ENCODE measurements at regions not wholly inside any gene's neighbourhood (a gene's known extent, or its start where the extent isn't known, plus 50 kb on each side); places are given as distances from the start of the nearest gene placed in this dataset.
A peak's percentile ranks its signal among the peaks of the same experiment; 100 is the strongest.

DNA sequence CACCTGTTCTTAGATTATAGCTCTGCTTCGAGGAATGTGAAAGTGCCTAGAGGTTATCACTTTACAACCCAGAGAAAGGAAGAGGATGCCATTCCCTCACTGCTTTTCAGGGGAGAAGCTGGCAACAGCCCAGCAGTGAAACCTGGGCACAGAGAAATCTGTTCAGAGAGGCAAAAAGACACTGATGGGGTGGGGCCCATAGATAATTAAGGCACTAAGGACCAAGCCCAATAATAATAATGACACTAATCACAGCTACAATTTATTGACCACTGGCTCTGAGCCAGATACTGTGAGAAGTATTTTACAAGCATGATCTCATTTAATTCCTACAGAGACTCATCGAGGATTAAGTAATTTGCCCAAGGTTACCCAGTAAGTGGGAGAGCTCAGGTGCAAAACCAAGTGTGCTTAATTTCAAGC, 168.3 kb downstream of the PIK3R1 start (continued):
- TF ChIP-seq, protein P1, sequence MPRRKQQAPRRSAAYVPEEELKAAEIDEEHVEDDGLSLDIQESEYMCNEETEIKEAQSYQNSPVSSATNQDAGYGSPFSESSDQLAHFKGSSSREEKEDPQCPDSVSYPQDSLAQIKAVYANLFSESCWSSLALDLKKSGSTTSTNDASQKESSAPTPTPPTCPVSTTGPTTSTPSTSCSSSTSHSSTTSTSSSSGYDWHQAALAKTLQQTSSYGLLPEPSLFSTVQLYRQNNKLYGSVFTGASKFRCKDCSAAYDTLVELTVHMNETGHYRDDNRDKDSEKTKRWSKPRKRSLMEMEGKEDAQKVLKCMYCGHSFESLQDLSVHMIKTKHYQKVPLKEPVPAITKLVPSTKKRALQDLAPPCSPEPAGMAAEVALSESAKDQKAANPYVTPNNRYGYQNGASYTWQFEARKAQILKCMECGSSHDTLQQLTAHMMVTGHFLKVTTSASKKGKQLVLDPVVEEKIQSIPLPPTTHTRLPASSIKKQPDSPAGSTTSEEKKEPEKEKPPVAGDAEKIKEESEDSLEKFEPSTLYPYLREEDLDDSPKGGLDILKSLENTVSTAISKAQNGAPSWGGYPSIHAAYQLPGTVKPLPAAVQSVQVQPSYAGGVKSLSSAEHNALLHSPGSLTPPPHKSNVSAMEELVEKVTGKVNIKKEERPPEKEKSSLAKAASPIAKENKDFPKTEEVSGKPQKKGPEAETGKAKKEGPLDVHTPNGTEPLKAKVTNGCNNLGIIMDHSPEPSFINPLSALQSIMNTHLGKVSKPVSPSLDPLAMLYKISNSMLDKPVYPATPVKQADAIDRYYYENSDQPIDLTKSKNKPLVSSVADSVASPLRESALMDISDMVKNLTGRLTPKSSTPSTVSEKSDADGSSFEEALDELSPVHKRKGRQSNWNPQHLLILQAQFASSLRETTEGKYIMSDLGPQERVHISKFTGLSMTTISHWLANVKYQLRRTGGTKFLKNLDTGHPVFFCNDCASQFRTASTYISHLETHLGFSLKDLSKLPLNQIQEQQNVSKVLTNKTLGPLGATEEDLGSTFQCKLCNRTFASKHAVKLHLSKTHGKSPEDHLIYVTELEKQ (tag by site-specific recombination; IDR thresholded peaks at IDR 0.05; ENCODE audit: borderline replicate concordance) = no peak
- TF ChIP-seq, protein P2, sequence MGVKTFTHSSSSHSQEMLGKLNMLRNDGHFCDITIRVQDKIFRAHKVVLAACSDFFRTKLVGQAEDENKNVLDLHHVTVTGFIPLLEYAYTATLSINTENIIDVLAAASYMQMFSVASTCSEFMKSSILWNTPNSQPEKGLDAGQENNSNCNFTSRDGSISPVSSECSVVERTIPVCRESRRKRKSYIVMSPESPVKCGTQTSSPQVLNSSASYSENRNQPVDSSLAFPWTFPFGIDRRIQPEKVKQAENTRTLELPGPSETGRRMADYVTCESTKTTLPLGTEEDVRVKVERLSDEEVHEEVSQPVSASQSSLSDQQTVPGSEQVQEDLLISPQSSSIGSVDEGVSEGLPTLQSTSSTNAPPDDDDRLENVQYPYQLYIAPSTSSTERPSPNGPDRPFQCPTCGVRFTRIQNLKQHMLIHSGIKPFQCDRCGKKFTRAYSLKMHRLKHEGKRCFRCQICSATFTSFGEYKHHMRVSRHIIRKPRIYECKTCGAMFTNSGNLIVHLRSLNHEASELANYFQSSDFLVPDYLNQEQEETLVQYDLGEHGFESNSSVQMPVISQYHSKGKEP (tag by site-specific recombination; IDR thresholded peaks at IDR 0.05) = no peak
- TF ChIP-seq TCF7L2 (IDR thresholded peaks at IDR 0.05; ENCODE audit: borderline replicate concordance, low read depth, low read length) (no peak), FEZF1 (tag by site-specific recombination; IDR thresholded peaks at IDR 0.05) (peak; percentile 38; the same call in 1 of the 2 replicates), SCRT2 (tag by site-specific recombination; IDR thresholded peaks at IDR 0.05) (no peak), ZNF660 (tag by site-specific recombination; IDR thresholded peaks at IDR 0.05) (0 out of 2 replicates have a peak, but pooled peaks have one; percentile 24), YY1 (tag by site-specific recombination; IDR thresholded peaks at IDR 0.05) (no peak), ZNF404 (tag by site-specific recombination; IDR thresholded peaks at IDR 0.05) (no peak), ZNF16 (tag by site-specific recombination; IDR thresholded peaks at IDR 0.05; ENCODE audit: low read depth) (no peak), ZFP41 (tag by site-specific recombination; IDR thresholded peaks at IDR 0.05; ENCODE audit: borderline replicate concordance) (no peak), ZNF175 (tag by site-specific recombination; IDR thresholded peaks at IDR 0.05) (no peak), ZNF792 (tag by site-specific recombination; IDR thresholded peaks at IDR 0.05) (no peak)
- TF ChIP-seq, protein P3, sequence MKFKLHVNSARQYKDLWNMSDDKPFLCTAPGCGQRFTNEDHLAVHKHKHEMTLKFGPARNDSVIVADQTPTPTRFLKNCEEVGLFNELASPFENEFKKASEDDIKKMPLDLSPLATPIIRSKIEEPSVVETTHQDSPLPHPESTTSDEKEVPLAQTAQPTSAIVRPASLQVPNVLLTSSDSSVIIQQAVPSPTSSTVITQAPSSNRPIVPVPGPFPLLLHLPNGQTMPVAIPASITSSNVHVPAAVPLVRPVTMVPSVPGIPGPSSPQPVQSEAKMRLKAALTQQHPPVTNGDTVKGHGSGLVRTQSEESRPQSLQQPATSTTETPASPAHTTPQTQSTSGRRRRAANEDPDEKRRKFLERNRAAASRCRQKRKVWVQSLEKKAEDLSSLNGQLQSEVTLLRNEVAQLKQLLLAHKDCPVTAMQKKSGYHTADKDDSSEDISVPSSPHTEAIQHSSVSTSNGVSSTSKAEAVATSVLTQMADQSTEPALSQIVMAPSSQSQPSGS (tag by site-specific recombination; IDR thresholded peaks at IDR 0.05; ENCODE audit: low read depth) = no peak

DNA sequence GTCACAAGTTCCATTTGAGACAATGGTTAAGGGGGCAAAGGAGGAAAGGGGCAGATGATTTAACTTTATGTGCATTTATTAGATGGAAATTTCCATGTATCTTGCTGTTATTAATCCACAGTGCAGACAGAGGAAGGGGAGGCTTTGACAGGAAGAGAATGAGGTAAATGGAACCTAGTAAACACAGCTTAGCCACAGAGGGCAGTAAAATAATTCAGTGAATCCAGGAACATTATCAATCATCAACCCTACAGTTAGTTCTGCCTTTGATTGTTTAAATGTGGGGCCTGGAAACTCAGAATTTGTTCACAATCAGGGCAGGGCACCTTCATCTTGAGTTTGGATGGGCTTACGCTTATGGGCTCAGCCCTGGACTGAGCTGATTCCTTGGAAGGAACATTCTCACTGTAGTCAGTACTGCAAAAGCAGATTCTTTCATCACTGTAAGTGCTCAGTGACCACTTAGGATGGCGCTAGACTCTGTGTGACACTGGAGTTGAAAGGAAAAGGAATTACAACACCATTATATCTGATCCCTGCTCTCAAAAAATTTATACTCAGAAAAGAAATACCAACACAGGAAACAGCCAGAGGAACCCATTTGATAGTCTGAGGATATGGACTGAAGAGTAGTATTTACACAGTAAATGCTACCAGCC, 169.5 kb downstream of the PIK3R1 start:
- ChIA-PET CTCF (no interaction called here), POLR2A (no interaction called here)
- H3K4me3 ChIP-seq (ENCODE audit: low read depth, low read length) = no peak overlapping the region
- H3K27ac ChIP-seq (ENCODE audit: extremely low read depth, low read depth, low read length) = no peak overlapping the region
- no peaks in the 10 kb centered on the region for H3K36me3 ChIP-seq (ENCODE audit: control insufficient read depth in 2 of 2, insufficient read depth in 1 of 2, low read length in 2 of 2)
- no peaks in the 10 kb centered on the region for H3K9me3 ChIP-seq (ENCODE audit: control insufficient read depth, insufficient read depth, low read depth, low read length)
- H3K4me1 ChIP-seq (ENCODE audit: control insufficient read depth, insufficient read depth, low read length) = no peaks in the 10 kb centered on the region
- TF ChIP-seq ZNF521 (tag by site-specific recombination; IDR thresholded peaks at IDR 0.05) (no peak), OVOL3 (tag by site-specific recombination; IDR thresholded peaks at IDR 0.05) (no peak), ZNF140 (tag by site-specific recombination; IDR thresholded peaks at IDR 0.05) (no peak), REPIN1 (tag by site-specific recombination; IDR thresholded peaks at IDR 0.05; ENCODE audit: low read depth) (no peak), ZFP37 (tag by site-specific recombination; IDR thresholded peaks at IDR 0.05) (no peak), ZXDB (tag by site-specific recombination; IDR thresholded peaks at IDR 0.05) (no peak), ZNF311 (tag by site-specific recombination; IDR thresholded peaks at IDR 0.05; ENCODE audit: borderline replicate concordance) (no peak), ZNF792 (tag by site-specific recombination; IDR thresholded peaks at IDR 0.05) (no peak)
- TF ChIP-seq, protein P4, sequence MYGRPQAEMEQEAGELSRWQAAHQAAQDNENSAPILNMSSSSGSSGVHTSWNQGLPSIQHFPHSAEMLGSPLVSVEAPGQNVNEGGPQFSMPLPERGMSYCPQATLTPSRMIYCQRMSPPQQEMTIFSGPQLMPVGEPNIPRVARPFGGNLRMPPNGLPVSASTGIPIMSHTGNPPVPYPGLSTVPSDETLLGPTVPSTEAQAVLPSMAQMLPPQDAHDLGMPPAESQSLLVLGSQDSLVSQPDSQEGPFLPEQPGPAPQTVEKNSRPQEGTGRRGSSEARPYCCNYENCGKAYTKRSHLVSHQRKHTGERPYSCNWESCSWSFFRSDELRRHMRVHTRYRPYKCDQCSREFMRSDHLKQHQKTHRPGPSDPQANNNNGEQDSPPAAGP (tag by site-specific recombination; IDR thresholded peaks at IDR 0.05) = no peak
- TF ChIP-seq, protein P5, sequence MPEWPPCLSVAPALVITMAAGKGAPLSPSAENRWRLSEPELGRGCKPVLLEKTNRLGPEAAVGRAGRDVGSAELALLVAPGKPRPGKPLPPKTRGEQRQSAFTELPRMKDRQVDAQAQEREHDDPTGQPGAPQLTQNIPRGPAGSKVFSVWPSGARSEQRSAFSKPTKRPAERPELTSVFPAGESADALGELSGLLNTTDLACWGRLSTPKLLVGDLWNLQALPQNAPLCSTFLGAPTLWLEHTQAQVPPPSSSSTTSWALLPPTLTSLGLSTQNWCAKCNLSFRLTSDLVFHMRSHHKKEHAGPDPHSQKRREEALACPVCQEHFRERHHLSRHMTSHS (tag by site-specific recombination; IDR thresholded peaks at IDR 0.05) = no peak
- TF ChIP-seq, protein P6, sequence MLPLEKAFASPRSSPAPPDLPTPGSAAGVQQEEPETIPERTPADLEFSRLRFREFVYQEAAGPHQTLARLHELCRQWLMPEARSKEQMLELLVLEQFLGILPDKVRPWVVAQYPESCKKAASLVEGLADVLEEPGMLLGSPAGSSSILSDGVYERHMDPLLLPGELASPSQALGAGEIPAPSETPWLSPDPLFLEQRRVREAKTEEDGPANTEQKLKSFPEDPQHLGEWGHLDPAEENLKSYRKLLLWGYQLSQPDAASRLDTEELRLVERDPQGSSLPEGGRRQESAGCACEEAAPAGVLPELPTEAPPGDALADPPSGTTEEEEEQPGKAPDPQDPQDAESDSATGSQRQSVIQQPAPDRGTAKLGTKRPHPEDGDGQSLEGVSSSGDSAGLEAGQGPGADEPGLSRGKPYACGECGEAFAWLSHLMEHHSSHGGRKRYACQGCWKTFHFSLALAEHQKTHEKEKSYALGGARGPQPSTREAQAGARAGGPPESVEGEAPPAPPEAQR (tag by site-specific recombination; IDR thresholded peaks at IDR 0.05) = no peak
